ENCODE measurements at regions not wholly inside any gene's neighbourhood (a gene's known extent, or its start where the extent isn't known, plus 50 kb on each side); places are given as distances from the start of the nearest gene placed in this dataset.

- TF ChIP-seq CDX4 (CRISPR knock-in tag; IDR thresholded peaks at IDR 0.05; ENCODE audit: borderline replicate concordance) (no peak), USF2 (CRISPR knock-in tag; IDR thresholded peaks at IDR 0.05) (no peak), SMAD3 (CRISPR knock-in tag; IDR thresholded peaks at IDR 0.05; ENCODE audit: borderline replicate concordance) (no peak)
- TF ChIP-seq, protein P1, sequence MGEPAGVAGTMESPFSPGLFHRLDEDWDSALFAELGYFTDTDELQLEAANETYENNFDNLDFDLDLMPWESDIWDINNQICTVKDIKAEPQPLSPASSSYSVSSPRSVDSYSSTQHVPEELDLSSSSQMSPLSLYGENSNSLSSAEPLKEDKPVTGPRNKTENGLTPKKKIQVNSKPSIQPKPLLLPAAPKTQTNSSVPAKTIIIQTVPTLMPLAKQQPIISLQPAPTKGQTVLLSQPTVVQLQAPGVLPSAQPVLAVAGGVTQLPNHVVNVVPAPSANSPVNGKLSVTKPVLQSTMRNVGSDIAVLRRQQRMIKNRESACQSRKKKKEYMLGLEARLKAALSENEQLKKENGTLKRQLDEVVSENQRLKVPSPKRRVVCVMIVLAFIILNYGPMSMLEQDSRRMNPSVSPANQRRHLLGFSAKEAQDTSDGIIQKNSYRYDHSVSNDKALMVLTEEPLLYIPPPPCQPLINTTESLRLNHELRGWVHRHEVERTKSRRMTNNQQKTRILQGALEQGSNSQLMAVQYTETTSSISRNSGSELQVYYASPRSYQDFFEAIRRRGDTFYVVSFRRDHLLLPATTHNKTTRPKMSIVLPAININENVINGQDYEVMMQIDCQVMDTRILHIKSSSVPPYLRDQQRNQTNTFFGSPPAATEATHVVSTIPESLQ (CRISPR knock-in tag; IDR thresholded peaks at IDR 0.05), result no peak
Measured at GRCh38 chr6:81878479-81878878, 126.0 kb upstream of the TENT5A start.

Measured in WTC11 (cell line).